ENCODE measurements at regions not wholly inside any gene's neighbourhood (a gene's known extent, or its start where the extent isn't known, plus 50 kb on each side); places are given as distances from the start of the nearest gene placed in this dataset.

GRCh38 chr22:49500942-49501395, 326.7 kb downstream of the BRD1 start:
- no peak for TF ChIP-seq CTCF (conservative IDR thresholded peaks at IDR 0.05; ENCODE audit: low read depth, low read length)
- no peak for DNase-seq (ENCODE audit: low read depth)
- no peak overlapping the region for H3K4me3 ChIP-seq (ENCODE audit: low read depth, low read length)

GRCh38 chr22:49500076-49500460, 327.6 kb downstream of the BRD1 start:
- no peak for DNase-seq (ENCODE audit: low read depth)
- no peak for TF ChIP-seq CTCF (conservative IDR thresholded peaks at IDR 0.05; ENCODE audit: low read depth, low read length)
- no peak overlapping the region for H3K4me3 ChIP-seq (ENCODE audit: low read depth, low read length)

GRCh38 chr22:49499433-49500075, 328.1 kb downstream of the BRD1 start:
- H3K4me3 ChIP-seq (ENCODE audit: low read depth, low read length), result no peak overlapping the region
- DNase-seq (ENCODE audit: low read depth), result no peak
- no peak for TF ChIP-seq CTCF (conservative IDR thresholded peaks at IDR 0.05; ENCODE audit: low read depth, low read length)

GRCh38 chr22:49497266-49497665, 330.4 kb downstream of the BRD1 start:
- no peak for TF ChIP-seq CTCF (conservative IDR thresholded peaks at IDR 0.05; ENCODE audit: low read depth, low read length)
- DNase-seq (ENCODE audit: low read depth), result no peak
- no peak overlapping the region for H3K4me3 ChIP-seq (ENCODE audit: low read depth, low read length)

GRCh38 chr22:49494555-49494954, 333.1 kb downstream of the BRD1 start:
- no peak for DNase-seq (ENCODE audit: low read depth)
- no peak overlapping the region for H3K4me3 ChIP-seq (ENCODE audit: low read depth, low read length)
- TF ChIP-seq CTCF (conservative IDR thresholded peaks at IDR 0.05; ENCODE audit: low read depth, low read length), result no peak

- no peak for TF ChIP-seq CTCF (conservative IDR thresholded peaks at IDR 0.05; ENCODE audit: low read depth, low read length)
- no peak for DNase-seq (ENCODE audit: low read depth)
- no peak overlapping the region for H3K4me3 ChIP-seq (ENCODE audit: low read depth, low read length)
These were observed 334.9 kb downstream of the BRD1 start for GRCh38 chr22:49492741-49493251.

- no peak for TF ChIP-seq CTCF (conservative IDR thresholded peaks at IDR 0.05; ENCODE audit: low read depth, low read length)
- DNase-seq (ENCODE audit: low read depth), result no peak
These were observed 335.4 kb downstream of the BRD1 start for GRCh38 chr22:49492308-49492707.

More at GRCh38 chr22:49492308-49492707, 335.4 kb downstream of the BRD1 start:
- H3K4me3 ChIP-seq (ENCODE audit: low read depth, low read length), result no peak overlapping the region
